PC-3 (cell line): ENCODE measurements at regions not wholly inside any gene's neighbourhood (a gene's known extent, or its start where the extent isn't known, plus 50 kb on each side); places are given as distances from the start of the nearest gene placed in this dataset.

Experiments used
- ATAC-seq: fragments of 200-7000 bp; cut with Tn5 transposase; 2 replicates; pipeline ENCODE4 v1.9.1; 2020; ENCODE audit warnings: mild to moderate bottlenecking, moderate library complexity
- BruUV-seq: library from RNA; stranded (reverse); fragments of 400-500 nt; replicated peaks from 2 replicates; lab custom pipeline; 2021; lab: Mats Ljungman, UMichigan
- CTCF ChIA-PET: fragments of 300-600 bp; sonication (Branson Sonifier 250); formaldehyde crosslinking; loops from one replicate; lab custom pipeline; 2022; ENCODE audit warnings: antibody characterized with exemption; lab: Charles Lee
- POLR2A ChIA-PET: fragments of 300-600 bp; sonication (Branson Sonifier 250); formaldehyde crosslinking; loops from one replicate; lab custom pipeline; 2022; ENCODE audit warnings: antibody characterized with exemption; ENCODE audit not compliant: unreplicated experiment; lab: Charles Lee
- DNase-seq: peaks from one replicate; pipeline ENCODE4 v3.0.0-alpha.2; 2015
- H2AFZ ChIP-seq: fragments of 300-600 bp; sonication (generic); 2 replicates; pipeline ENCODE4 v1.6.0; 2016; ENCODE audit warnings: antibody characterized with exemption, low read length
- H3F3A ChIP-seq: fragments of 300-600 bp; sonication (generic); one replicate; pipeline ENCODE4 v1.6.0; 2017; ENCODE audit warnings: antibody characterized with exemption, low read length, control low read depth, mild to moderate bottlenecking; ENCODE audit not compliant: unreplicated experiment
- H3K27ac ChIP-seq: fragments of 300-600 bp; sonication (generic); 2 replicates; pipeline ENCODE4 v1.5.1; 2016; ENCODE audit warnings: mild to moderate bottlenecking, low read length
- H3K27me3 ChIP-seq: fragments of 300-600 bp; sonication (generic); 2 replicates; pipeline ENCODE4 v1.6.1; 2016; ENCODE audit warnings: low read length, mixed read lengths
- H3K36me3 ChIP-seq: fragments of 300-600 bp; sonication (generic); 2 replicates; pipeline ENCODE4 v1.6.1; 2016; ENCODE audit warnings: low read depth, mixed run types, low read length, mixed read lengths
- H3K4me1 ChIP-seq: fragments of 300-600 bp; sonication (generic); 2 replicates; pipeline ENCODE4 v1.5.1; 2016; ENCODE audit warnings: low read length; ENCODE audit not compliant: insufficient read depth
- H3K4me2 ChIP-seq: fragments of 300-600 bp; sonication (generic); 2 replicates; pipeline ENCODE4 v1.6.0; 2016; ENCODE audit warnings: low read length
- H3K4me3 ChIP-seq: fragments of 300-600 bp; sonication (generic); 2 replicates; pipeline ENCODE4 v1.5.1; 2016; ENCODE audit warnings: mild to moderate bottlenecking, low read length, mixed read lengths
- H3K79me2 ChIP-seq: fragments of 300-600 bp; sonication (generic); 2 replicates; pipeline ENCODE4 v1.6.1; 2017; ENCODE audit warnings: low read length, mixed read lengths
- H3K9ac ChIP-seq: fragments of 300-600 bp; sonication (generic); 2 replicates; pipeline ENCODE4 v1.6.0; 2016; ENCODE audit warnings: mild to moderate bottlenecking, low read length
- H3K9me2 ChIP-seq: fragments of 300-600 bp; sonication (generic); replicated peaks from 2 replicates; pipeline ENCODE4 v1.6.1; 2016; ENCODE audit warnings: mixed run types, low read length, mixed read lengths
- H3K9me3 ChIP-seq: fragments of 300-600 bp; sonication (generic); 2 replicates; pipeline ENCODE4 v1.6.1; 2016; ENCODE audit warnings: low read length, mixed read lengths
- H4K20me1 ChIP-seq: fragments of 300-600 bp; sonication (generic); 2 replicates; pipeline ENCODE4 v1.6.1; 2016; ENCODE audit warnings: low read length, mixed read lengths
- CTCF ChIP-seq: fragments of 300-600 bp; sonication (generic); conservative IDR thresholded peaks from 2 replicates; pipeline ENCODE4 v1.5.1; 2017; ENCODE audit warnings: antibody characterized with exemption, low read depth, mild to moderate bottlenecking, low read length
- EZH2 ChIP-seq: fragments of 300-600 bp; sonication (generic); IDR thresholded peaks from one replicate; pipeline ENCODE4 v1.6.1; 2017; ENCODE audit warnings: antibody characterized with exemption, mild to moderate bottlenecking, low read length; ENCODE audit not compliant: unreplicated experiment
- EZH2phosphoT487 ChIP-seq: fragments of 300-600 bp; sonication (generic); IDR thresholded peaks from 2 replicates; pipeline ENCODE4 v1.6.1; 2018; ENCODE audit warnings: mild to moderate bottlenecking, antibody characterized with exemption, low read length, borderline replicate concordance
- intact Hi-C: fragments of 100-400 bp; cut with micrococcal nuclease; formaldehyde crosslinking; loops from 2 replicates; pipeline ENCODE4 v1.9.0; 2023

- POLR2A ChIA-PET: no interaction called here
- TF ChIP-seq EZH2phosphoT487 (no peak), EZH2 (no peak), CTCF (no peak)
- Histone ChIP-seq H3K27me3 (peaks cover 27% of the 10 kb centered on the region; the same call in 1 of the 2 replicates), H3K9ac (no peak overlapping the region), H3K79me2 (no peaks in the 10 kb centered on the region), H3K4me1 (no peaks in the 10 kb centered on the region), H4K20me1 (no peaks in the 10 kb centered on the region), H3F3A (no peaks in the 10 kb centered on the region), H3K27ac (no peak overlapping the region), H3K9me3 (no peaks in the 10 kb centered on the region), H3K36me3 (no peaks in the 10 kb centered on the region), H2AFZ (no peak overlapping the region), H3K4me2 (no peak overlapping the region), H3K9me2 (no peaks in the 10 kb centered on the region), H3K4me3 (no peak overlapping the region)
- CTCF ChIA-PET: no interaction called here
- no peak for DNase-seq
- BruUV-seq: no TSS peak
- intact Hi-C loops: no loop called here
- no peak for ATAC-seq
Measured at GRCh38 chr3:191634902-191635301, 173.9 kb downstream of the PYDC2 start.

GRCh38 chr3:191637611-191638010 is 176.6 kb downstream of the PYDC2 start:
- Histone ChIP-seq H3K9me2 (no peaks in the 10 kb centered on the region), H3K27me3 (peaks cover 20% of the 10 kb centered on the region; the same call in 1 of the 2 replicates), H3K4me3 (no peak overlapping the region), H3K27ac (no peak overlapping the region), H2AFZ (no peak overlapping the region), H3K36me3 (no peaks in the 10 kb centered on the region), H3K4me2 (no peak overlapping the region), H3F3A (no peaks in the 10 kb centered on the region), H3K79me2 (no peaks in the 10 kb centered on the region), H3K4me1 (no peaks in the 10 kb centered on the region), H3K9ac (no peak overlapping the region), H4K20me1 (no peaks in the 10 kb centered on the region), H3K9me3 (no peaks in the 10 kb centered on the region)
- no peak for TF ChIP-seq EZH2phosphoT487
- TF ChIP-seq CTCF: no peak
- TF ChIP-seq EZH2: no peak
- ChIA-PET POLR2A (no interaction called here), CTCF (no interaction called here)
- no peak for ATAC-seq
- DNase-seq: no peak
- intact Hi-C loops: no loop called here
- no TSS peak for BruUV-seq

GRCh38 chr3:191641789-191642188 is 180.8 kb downstream of the PYDC2 start:
- BruUV-seq: no TSS peak
- ChIA-PET CTCF (no interaction called here), POLR2A (no interaction called here)
- TF ChIP-seq CTCF (no peak), EZH2 (no peak), EZH2phosphoT487 (no peak)
- no peak for DNase-seq
- Histone ChIP-seq H4K20me1 (no peaks in the 10 kb centered on the region), H3K9ac (no peak overlapping the region), H3K4me1 (no peaks in the 10 kb centered on the region), H3K27me3 (peaks cover 9% of the 10 kb centered on the region; the same call in 1 of the 2 replicates), H3K36me3 (no peaks in the 10 kb centered on the region), H3K9me3 (peaks cover 14% of the 10 kb centered on the region), H3K9me2 (no peaks in the 10 kb centered on the region), H3K27ac (no peak overlapping the region), H3F3A (no peaks in the 10 kb centered on the region), H3K4me2 (no peak overlapping the region), H3K4me3 (no peak overlapping the region), H2AFZ (no peak overlapping the region), H3K79me2 (no peaks in the 10 kb centered on the region)
- no peak for ATAC-seq
- intact Hi-C loops: no loop called here
